HG02610 (cell line): ENCODE measurements at regions not wholly inside any gene's neighbourhood (a gene's known extent, or its start where the extent isn't known, plus 50 kb on each side); places are given as distances from the start of the nearest gene placed in this dataset.
"Not testable (repeated sequence)": the region's sequence is repeated elsewhere in the genome, so short reads cannot be mapped to it uniquely, and the experiment has no call there.

ENCODE experiments used
- ATAC-seq: cut with Tn5 transposase; IDR thresholded peaks from one replicate; pipeline ENCODE4 v1.9.1; 2021; ENCODE audit warnings: mild to moderate bottlenecking, moderate library complexity; ENCODE audit not compliant: unreplicated experiment

GRCh38 chr15:81830520-81830919, 215.3 kb downstream of the MEX3B start:
- no peak for ATAC-seq

GRCh38 chr15:81829918-81830317, 215.9 kb downstream of the MEX3B start:
- no peak for ATAC-seq

DNA sequence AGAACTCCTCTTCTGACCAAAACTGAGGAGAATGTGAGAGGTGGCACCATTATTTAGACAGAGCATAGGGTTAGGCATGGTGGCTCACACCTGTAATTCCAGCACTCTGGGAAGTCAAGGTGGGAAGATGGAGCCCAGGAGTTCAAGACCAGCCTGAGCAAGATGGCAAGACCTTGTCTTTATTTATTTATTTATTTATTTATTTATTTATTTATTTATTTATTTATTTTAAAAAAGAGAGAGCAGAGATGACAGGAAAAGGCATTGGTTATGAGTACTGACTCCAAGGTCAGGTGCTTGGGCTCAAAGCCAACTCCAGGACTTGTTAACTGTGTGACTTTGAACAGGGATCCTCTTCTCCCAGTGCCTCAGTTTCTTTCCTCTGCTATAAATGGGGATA, 217.7 kb downstream of the MEX3B start:
- ATAC-seq: no peak

DNA sequence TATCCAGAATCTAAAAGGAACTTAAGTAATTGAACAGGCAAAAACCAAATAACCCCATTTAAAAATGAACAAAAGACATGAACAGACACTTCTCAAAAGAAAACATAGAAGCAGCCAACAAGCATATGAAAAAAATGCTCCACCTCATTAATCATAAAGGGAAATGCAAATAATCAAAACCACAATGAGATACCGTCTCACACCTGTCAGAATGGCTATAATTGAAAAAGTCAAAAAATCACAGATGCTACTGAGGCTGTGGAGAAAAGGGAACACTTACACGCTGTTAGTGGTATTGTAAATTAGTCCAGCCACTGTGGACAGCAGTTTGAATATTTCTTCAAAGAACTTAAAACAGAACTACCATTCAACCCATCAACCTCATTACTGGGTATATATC, 220.7 kb downstream of the MEX3B start:
- ATAC-seq: no peak

GRCh38 chr15:81822587-81822986, 223.2 kb downstream of the MEX3B start:
- ATAC-seq: not testable (repeated sequence)

GRCh38 chr15:81819924-81820635, 225.7 kb downstream of the MEX3B start:
- ATAC-seq: no peak

- ATAC-seq: no peak
These were observed 230.8 kb downstream of the MEX3B start for GRCh38 chr15:81814882-81815455.

DNA sequence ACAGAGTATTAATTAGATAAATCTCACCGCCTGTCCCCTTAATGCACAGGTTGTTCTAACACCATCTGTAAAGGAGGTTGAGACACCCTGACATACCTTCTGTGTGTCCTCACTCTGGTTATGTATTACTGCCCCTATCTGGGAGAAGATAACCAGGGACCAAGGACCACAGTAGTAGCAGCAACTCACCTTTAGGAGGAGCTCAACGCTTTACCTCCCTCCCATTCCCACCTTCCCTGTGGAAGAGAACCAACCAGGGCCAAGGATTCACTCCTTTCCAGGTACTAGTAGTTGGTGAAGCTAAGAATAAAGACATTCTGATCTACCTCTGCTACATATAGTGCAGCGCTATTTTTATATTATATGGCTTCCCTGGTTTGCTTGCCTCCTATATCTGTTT, 232.6 kb downstream of the MEX3B start:
- no peak for ATAC-seq

- no peak for ATAC-seq
These were observed 233.4 kb downstream of the MEX3B start for GRCh38 chr15:81812456-81812855.

- ATAC-seq: no peak
These were observed 234.1 kb downstream of the MEX3B start for GRCh38 chr15:81811736-81812135.

DNA sequence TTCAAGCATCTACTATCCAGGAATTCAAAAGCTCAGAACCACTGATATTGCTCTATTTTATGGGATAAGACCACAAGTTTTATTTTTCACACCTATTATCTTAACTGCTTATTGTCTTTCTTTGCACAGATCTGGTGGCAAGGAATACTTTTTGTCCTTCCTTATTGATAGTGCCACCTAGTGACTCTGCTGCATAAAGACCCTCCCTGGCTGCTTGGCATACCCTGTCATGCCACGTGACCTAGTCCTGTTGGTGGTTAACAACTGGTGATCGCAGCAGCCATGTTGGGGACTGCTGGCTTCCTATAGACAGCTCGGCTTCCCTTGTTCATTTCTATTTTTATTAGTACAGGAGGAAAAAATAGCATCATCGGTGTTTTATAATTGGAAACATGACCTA, 236.3 kb downstream of the MEX3B start:
- ATAC-seq: no peak

- ATAC-seq: no peak
These were observed 238.0 kb downstream of the MEX3B start for GRCh38 chr15:81807806-81808205.

GRCh38 chr15:81807186-81807585, 238.6 kb downstream of the MEX3B start:
- no peak for ATAC-seq

DNA sequence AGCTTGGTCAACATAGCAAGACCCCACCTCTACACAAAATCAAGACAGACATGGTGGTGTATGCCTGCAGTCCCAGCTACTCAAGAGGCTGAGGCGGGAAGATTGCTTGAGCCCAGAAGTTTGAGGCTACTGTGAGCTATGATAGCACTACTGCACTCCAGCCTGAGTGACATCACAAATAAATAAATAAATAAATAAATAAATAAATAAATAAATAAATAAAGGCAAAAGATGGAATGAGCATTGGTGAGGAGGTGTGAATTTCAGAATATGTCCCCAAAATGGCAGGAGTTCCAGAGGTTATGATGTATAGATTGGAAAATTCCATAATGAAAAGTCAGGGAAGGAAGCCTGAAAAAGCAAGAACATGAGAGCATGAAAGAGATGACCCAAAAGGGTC, 249.9 kb downstream of the MEX3B start:
- no peak for ATAC-seq

- ATAC-seq: no peak
These were observed 253.2 kb downstream of the MEX3B start for GRCh38 chr15:81792646-81793045.

- ATAC-seq: not testable (repeated sequence)
These were observed 254.5 kb downstream of the MEX3B start for GRCh38 chr15:81791322-81791721.

- ATAC-seq: no peak
These were observed 256.4 kb downstream of the MEX3B start for GRCh38 chr15:81789403-81789802.

DNA sequence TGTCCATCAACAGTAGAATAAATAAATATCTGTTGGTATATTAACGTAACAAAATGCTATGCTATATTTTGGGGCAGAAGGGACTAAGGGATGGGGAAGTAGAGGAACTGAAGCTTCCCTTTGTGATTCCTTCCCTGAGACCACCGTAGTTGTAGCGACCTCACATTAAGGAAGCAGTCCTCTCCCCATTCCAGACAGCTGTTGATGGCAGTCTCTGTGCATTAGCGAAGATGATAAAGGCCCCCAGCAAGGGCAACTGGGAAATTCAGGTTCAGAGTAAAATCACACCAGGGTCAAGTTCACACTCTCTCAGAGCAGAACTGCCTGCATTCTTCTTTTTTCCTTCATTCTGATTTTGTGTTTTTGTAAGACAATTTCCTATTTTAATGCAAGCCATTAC, 259.0 kb downstream of the MEX3B start:
- ATAC-seq: no peak

DNA sequence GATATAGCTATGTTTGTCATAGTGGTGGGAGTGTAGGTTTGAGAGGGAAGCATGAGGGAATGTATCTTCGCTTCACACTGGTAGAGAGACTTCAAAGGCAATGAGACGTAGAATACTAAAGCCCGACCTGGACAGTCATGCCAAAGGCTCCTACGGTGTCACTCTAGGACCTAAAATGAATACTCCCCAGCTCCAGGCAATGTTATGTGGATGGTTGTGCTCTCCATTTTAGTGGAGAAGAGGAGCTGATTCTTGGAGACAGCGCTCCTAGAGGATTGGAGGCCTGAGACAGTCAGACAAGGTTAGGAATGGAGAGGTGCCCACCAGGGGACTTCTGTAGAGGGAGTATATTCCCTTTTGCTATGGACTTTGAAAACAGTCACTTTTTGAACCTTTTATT, 260.1 kb downstream of the MEX3B start:
- ATAC-seq: no peak

GRCh38 chr15:81785181-81785580, 260.6 kb downstream of the MEX3B start:
- no peak for ATAC-seq

- ATAC-seq: no peak
These were observed 261.1 kb downstream of the MEX3B start for GRCh38 chr15:81784751-81785150.

DNA sequence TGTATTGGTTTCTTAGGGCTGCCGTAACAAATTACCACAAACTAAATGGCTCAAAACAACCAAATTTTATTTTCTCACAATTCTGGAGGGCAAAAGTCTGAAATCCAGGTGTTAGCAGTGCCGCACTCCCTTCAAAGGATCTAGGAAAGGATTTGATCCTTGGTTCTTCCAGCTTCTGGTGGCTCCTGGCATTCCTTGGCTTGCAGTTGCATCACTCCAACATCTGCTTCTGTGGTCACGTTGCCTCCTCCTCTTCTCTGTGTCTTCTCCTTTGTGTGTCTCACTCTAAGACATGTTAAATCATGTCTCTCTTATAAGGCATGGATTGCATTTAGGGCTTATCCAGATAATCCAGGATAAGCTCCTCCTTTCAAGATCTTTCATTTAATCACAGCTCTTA, 262.2 kb downstream of the MEX3B start:
- ATAC-seq: no peak

- ATAC-seq: no peak
These were observed 262.7 kb downstream of the MEX3B start for GRCh38 chr15:81783076-81783475.
